ENCODE measurements at regions not wholly inside any gene's neighbourhood (a gene's known extent, or its start where the extent isn't known, plus 50 kb on each side); places are given as distances from the start of the nearest gene placed in this dataset.

DNA sequence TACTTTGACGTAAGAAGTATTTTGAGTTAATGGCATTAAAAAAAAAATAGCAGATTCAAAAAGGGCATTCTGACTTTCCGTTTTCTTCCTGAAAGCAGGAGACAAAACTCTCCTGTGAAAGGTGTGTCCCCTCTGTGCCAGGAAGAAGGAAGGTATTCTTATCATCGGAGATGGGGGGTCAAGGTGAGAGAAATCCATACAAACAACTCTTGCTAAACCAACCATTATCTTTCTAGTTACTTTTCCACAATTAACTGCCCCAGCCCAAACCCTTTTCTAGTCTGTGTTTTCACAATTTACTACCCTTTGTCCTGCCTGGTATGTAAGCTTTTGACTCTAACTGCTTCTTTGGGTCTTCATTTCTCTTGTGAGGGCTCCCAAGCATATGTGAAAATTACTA is 717.3 kb downstream of the EPM2A start:
- no peak overlapping the region for H3K27ac ChIP-seq
- TF ChIP-seq CTCF (IDR thresholded peaks at IDR 0.05): no peak
- no peak overlapping the region for H3K9ac ChIP-seq (ENCODE audit: low read depth in 2 of 2, low read length in 2 of 2)
- H3K9me3 ChIP-seq: no peaks in the 10 kb centered on the region
- H3K4me1 ChIP-seq: no peaks in the 10 kb centered on the region
- no peaks in the 10 kb centered on the region for H3K36me3 ChIP-seq
- intact Hi-C loops (cut with DNase I): no loop called here
- H3K4me3 ChIP-seq: no peak overlapping the region
- DNase-seq: no peak
- H3K27me3 ChIP-seq: no peaks in the 10 kb centered on the region

DNA sequence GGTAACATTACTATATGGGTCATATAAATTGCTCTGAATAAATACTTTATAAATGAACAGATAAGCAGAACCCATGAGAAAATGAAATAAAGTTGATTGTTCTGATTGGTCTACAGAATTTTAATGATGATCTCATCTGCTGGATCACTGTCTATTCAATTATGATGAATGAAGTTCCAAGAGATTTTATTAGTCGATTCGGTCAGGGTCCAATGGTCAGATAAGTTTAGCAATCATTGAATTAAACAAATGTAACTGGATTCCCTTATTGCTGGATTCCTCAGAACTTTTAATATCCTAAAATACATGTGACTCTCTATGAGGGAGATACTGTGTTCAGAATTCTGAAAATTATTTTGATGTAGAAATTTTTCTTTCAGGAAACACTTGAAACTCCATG is 715.2 kb downstream of the EPM2A start:
- H3K9ac ChIP-seq (ENCODE audit: low read depth in 2 of 2, low read length in 2 of 2): no peak overlapping the region
- H3K4me1 ChIP-seq: no peaks in the 10 kb centered on the region
- H3K9me3 ChIP-seq: no peaks in the 10 kb centered on the region
- H3K27ac ChIP-seq: no peak overlapping the region
- no peak for TF ChIP-seq CTCF (IDR thresholded peaks at IDR 0.05)
- no peak overlapping the region for H3K4me3 ChIP-seq
- H3K36me3 ChIP-seq: no peaks in the 10 kb centered on the region
- H3K27me3 ChIP-seq: no peaks in the 10 kb centered on the region
- DNase-seq: no peak
- intact Hi-C loops (cut with DNase I): no loop called here

- intact Hi-C loops (cut with DNase I): no loop called here
These were observed 714.8 kb downstream of the EPM2A start for GRCh38 chr6:145020543-145020942.

DNA sequence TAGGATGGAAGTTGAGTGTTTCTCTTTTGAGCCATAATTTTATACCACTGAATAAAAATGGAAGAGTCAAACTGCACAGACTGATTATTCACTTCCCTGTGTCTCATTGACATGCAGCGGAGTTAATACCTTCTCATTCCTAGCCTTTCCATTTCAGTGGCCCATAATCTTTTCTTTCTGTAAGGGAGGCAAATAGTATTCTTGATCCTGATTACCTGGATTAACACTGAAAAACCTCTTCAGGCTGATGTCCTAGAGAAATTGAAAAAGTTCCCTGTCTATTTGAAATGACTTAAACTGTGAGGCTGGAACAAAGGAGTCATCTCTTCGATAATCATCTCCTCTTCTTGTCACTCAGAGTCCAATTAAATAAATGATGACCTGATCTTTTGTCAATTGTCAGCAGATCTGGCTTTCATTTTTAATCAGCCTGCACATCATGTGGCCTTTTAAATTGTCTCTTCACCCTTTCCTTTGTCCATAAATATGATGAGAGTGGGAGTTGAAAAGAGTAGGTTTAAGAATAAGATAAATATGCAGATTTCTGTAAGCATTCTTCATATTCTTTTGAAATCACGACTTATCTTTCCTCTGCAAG is 713.0 kb downstream of the EPM2A start:
- no peaks in the 10 kb centered on the region for H3K9me3 ChIP-seq
- H3K9ac ChIP-seq (ENCODE audit: low read depth in 2 of 2, low read length in 2 of 2): no peak overlapping the region
- no peaks in the 10 kb centered on the region for H3K4me1 ChIP-seq
- no peak overlapping the region for H3K27ac ChIP-seq
- H3K27me3 ChIP-seq: no peaks in the 10 kb centered on the region
- H3K36me3 ChIP-seq: no peaks in the 10 kb centered on the region
- no peak overlapping the region for H3K4me3 ChIP-seq
- TF ChIP-seq CTCF (IDR thresholded peaks at IDR 0.05): no peak
- intact Hi-C loops (cut with DNase I): no loop called here
- no peak for DNase-seq

More at GRCh38 chr6:145020543-145020942, 714.8 kb downstream of the EPM2A start:
- Histone ChIP-seq H3K27ac (no peak overlapping the region), H3K4me1 (no peaks in the 10 kb centered on the region), H3K4me3 (no peak overlapping the region), H3K27me3 (no peaks in the 10 kb centered on the region), H3K9me3 (no peaks in the 10 kb centered on the region), H3K36me3 (no peaks in the 10 kb centered on the region), H3K9ac (ENCODE audit: low read depth in 2 of 2, low read length in 2 of 2) (no peak overlapping the region)
- no peak for DNase-seq
- TF ChIP-seq CTCF (IDR thresholded peaks at IDR 0.05): no peak

- no peak overlapping the region for H3K4me3 ChIP-seq
- no peak for DNase-seq
- no peak overlapping the region for H3K9ac ChIP-seq (ENCODE audit: low read depth in 2 of 2, low read length in 2 of 2)
- intact Hi-C loops (cut with DNase I): no loop called here
- H3K27me3 ChIP-seq: no peaks in the 10 kb centered on the region
- H3K4me1 ChIP-seq: no peaks in the 10 kb centered on the region
- H3K36me3 ChIP-seq: no peaks in the 10 kb centered on the region
- TF ChIP-seq CTCF (IDR thresholded peaks at IDR 0.05): no peak
- no peak overlapping the region for H3K27ac ChIP-seq
- no peaks in the 10 kb centered on the region for H3K9me3 ChIP-seq
These were observed 712.1 kb downstream of the EPM2A start for GRCh38 chr6:145023116-145023726.
